Gastroesophageal sphincter (tissue), 4 donors: ENCODE measurements at regions not wholly inside any gene's neighbourhood (a gene's known extent, or its start where the extent isn't known, plus 50 kb on each side); places are given as distances from the start of the nearest gene placed in this dataset.
A peak's percentile ranks its signal among the peaks of the same experiment; 100 is the strongest.

Experiments
- ATAC-seq: fragments of 150-250 bp; one replicate; pipeline ENCODE4 v1.9.1; 2016; ENCODE audit warnings: mild to moderate bottlenecking, moderate library complexity
- H3K27ac ChIP-seq, 4 donors: fragments of 200-600 bp; sonication (generic) in 3 of 4; 1 replicate in 3 of 4; 2 replicates in 1 of 4; pipeline ENCODE4 v1.5.1; 2016 to 2019
- H3K27me3 ChIP-seq: fragments of 200-600 bp; sonication (generic); one replicate; pipeline ENCODE4 v1.5.1; 2019
- H3K36me3 ChIP-seq, 2 donors: fragments of 200-600 bp; sonication (generic); one replicate each; pipeline ENCODE4 v1.5.1; 2019; ENCODE audit warnings: control low read depth in 1 of 2
- H3K4me1 ChIP-seq, 3 donors: fragments of 200-600 bp; sonication (generic); 1 replicate in 2 of 3; 2 replicates in 1 of 3; pipeline ENCODE4 v1.5.1; 2016 to 2019; ENCODE audit warnings: control low read depth in 2 of 3
- H3K4me3 ChIP-seq, 2 donors: fragments of 200-600 bp; sonication (generic); one replicate each; pipeline ENCODE4 v1.5.1; 2019; ENCODE audit warnings: mild to moderate bottlenecking in 1 of 2, moderate library complexity in 1 of 2
- H3K9me3 ChIP-seq, 3 donors: fragments of 200-600 bp; sonication (generic); one replicate each; pipeline ENCODE4 v1.5.1; 2017 to 2019; ENCODE audit warnings: control low read depth in 2 of 3
- EP300 ChIP-seq: sonication (generic); formaldehyde crosslinking; IDR thresholded peaks from one replicate; pipeline ENCODE4 v1.6.1; 2017; ENCODE audit warnings: antibody characterized with exemption, mild to moderate bottlenecking
- POLR2A ChIP-seq, 2 donors: fragments of 450-650 bp; IDR thresholded peaks; one replicate each; pipeline ENCODE4 v1.6.1; 2017; ENCODE audit warnings: antibody characterized with exemption in 2 of 2, mild to moderate bottlenecking in 2 of 2, moderate library complexity in 1 of 2
- POLR2AphosphoS5 ChIP-seq: sonication (generic); formaldehyde crosslinking; IDR thresholded peaks from one replicate; pipeline ENCODE4 v1.6.1; 2017; ENCODE audit warnings: antibody characterized with exemption
- WGBS, 2 donors: methylation state at CpG; one replicate each; pipeline ENCODE4 v1.1.5; 2018; ENCODE audit warnings: low coverage in 1 of 2; 5-methylcytosine and 5-hydroxymethylcytosine counted together
- TF ChIP-seq, protein P1 (sequence below), 4 experiments: fragments of 200-600 bp in 2 of 4; fragments of 450-650 bp in 2 of 4; sonication (generic) in 1 of 4; IDR thresholded peaks; one replicate each; pipeline ENCODE4 v1.5.1; 2017 to 2019; ENCODE audit warnings: antibody characterized with exemption in 4 of 4, mild to moderate bottlenecking in 2 of 4, moderate library complexity in 2 of 4

DNA sequence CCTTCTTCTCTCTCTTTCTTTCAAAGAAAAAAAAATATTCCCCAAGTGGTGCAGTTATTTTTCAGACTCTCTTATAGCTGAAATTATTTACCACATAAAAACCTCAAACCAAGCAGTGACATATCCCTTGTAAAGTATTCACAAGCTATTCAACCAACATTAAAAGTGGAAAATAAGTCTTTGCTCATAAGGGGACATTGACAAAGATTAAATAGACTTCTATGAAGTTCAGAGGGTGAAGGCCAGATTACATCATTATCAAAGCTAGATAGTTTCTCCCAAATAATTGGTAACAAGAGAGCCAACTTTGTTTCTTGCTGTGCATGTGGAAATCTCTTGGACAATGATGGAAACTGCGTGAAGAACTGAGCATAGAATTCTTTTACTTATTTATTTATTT lies 379.8 kb upstream of the RSPO3 start:
- peaks cover 10 to 24% (median 12%) of the 10 kb centered on the region in 3 donors for H3K4me1 ChIP-seq
- H3K27ac ChIP-seq: peak overlapping the region in 3 of 4 donors; percentile 43 to 61 (median 50)
- ATAC-seq: no peak
- 17 to 43% methylated on average over 1 of the region's 1 CpG for WGBS, 2 donors
- TF ChIP-seq POLR2A (IDR thresholded peaks at IDR 0.05) (no peak), EP300 (no peak), POLR2AphosphoS5 (no peak)
- TF ChIP-seq, protein P1, sequence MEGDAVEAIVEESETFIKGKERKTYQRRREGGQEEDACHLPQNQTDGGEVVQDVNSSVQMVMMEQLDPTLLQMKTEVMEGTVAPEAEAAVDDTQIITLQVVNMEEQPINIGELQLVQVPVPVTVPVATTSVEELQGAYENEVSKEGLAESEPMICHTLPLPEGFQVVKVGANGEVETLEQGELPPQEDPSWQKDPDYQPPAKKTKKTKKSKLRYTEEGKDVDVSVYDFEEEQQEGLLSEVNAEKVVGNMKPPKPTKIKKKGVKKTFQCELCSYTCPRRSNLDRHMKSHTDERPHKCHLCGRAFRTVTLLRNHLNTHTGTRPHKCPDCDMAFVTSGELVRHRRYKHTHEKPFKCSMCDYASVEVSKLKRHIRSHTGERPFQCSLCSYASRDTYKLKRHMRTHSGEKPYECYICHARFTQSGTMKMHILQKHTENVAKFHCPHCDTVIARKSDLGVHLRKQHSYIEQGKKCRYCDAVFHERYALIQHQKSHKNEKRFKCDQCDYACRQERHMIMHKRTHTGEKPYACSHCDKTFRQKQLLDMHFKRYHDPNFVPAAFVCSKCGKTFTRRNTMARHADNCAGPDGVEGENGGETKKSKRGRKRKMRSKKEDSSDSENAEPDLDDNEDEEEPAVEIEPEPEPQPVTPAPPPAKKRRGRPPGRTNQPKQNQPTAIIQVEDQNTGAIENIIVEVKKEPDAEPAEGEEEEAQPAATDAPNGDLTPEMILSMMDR (IDR thresholded peaks at IDR 0.05): no peak
- H3K27me3 ChIP-seq: no peaks in the 10 kb centered on the region
- no peaks in the 10 kb centered on the region for H3K36me3 ChIP-seq
- no peaks in the 10 kb centered on the region for H3K9me3 ChIP-seq
- no peak overlapping the region for H3K4me3 ChIP-seq

DNA sequence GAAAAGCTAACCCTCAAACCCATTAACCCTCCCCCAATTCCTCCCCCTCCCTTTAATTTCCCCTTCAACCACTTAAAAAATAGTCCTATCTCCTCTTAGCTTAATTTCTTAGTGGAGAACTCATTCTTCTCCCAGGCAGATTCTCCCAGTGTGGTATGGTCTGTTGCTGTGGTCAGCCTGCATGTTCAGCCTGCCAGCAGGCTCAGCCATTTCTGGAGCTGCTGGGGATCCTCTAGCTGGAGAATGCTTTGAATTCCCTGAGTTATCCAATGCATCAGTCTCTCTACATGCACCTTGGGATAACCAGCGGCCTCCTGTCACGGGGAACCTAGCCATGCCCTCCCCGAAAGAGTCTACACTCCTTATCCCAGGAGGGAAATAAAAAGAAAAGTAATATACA lies 375.4 kb upstream of the RSPO3 start:
- peaks cover 6 to 14% (median 7%) of the 10 kb centered on the region in 3 donors for H3K4me1 ChIP-seq
- WGBS, 2 donors: 91 to 100% methylated on average over 3 of the region's 3 CpGs
- no peaks in the 10 kb centered on the region for H3K27me3 ChIP-seq
- ATAC-seq: no peak
- no peaks in the 10 kb centered on the region for H3K36me3 ChIP-seq
- H3K9me3 ChIP-seq: no peaks in the 10 kb centered on the region
- H3K27ac ChIP-seq: no peak overlapping the region
- H3K4me3 ChIP-seq: no peak overlapping the region
- TF ChIP-seq EP300: no peak
- TF ChIP-seq, protein P1 (IDR thresholded peaks at IDR 0.05): no peak
- no peak for TF ChIP-seq POLR2AphosphoS5
- TF ChIP-seq POLR2A (IDR thresholded peaks at IDR 0.05): no peak

DNA sequence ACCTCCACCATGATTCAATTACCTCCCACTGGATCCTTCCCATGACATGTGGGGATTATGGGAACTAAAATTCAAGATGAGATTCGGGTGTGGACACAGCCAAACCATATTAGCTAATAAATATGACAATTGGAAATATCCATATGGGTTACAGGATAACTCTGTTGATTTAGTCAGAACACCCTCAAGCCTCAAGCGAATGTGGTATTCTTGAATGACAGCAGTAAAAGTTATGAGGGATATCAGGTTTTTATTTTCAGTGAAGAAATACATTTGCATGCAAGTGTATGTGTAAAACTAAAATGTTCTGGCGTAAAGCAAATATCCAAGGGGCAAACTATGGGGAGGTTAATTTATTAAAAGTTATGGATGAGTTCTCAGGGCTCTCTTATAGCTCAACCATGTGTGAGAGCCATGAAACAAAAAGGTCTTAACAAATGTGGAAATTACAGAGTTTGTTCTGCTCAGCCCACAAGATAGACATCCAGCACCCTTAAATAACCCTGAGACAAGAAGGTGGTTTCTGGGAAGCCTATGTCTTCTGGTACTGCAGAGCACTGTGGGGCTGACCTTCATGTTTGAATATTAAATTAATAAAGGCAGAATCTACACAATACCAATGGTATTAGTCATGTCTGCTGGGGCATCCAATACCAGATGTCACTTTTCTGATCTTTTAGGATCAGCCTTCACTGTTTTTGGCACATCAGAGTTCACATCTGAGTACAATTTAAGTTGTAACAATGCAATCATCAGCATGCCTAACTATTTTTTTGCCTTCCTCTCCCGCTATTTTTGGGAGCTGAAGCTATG lies 370.5 kb upstream of the RSPO3 start:
- 79 to 88% methylated on average over 2 to 3 of the region's 4 CpGs for WGBS, 2 donors

DNA sequence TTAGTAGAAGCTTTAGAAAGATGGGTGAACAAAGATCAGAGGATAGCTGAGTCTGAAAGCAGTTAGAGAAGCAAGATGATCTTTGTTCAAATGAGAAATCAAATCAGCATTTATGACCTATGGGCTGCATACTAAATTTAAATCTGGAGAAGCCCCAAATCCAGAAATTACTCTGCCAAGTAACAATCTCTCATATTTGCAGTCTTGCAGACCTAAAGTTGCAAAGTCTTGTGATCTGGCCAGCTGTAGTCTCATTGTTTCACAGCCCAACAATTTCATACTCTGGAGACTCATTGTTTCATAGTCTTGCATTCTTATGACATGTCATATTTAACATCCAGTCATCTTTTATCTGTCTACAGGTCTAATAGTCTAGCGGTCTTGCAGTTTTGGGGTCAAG lies 364.9 kb upstream of the RSPO3 start:
- H3K27me3 ChIP-seq: no peaks in the 10 kb centered on the region
- H3K4me1 ChIP-seq: peaks cover 0 to 5% (median 2%) of the 10 kb centered on the region in 3 donors
- no peak for ATAC-seq
- no peak overlapping the region for H3K27ac ChIP-seq
- 22 to 67% methylated on average over 1 of the region's 1 CpG for WGBS, 2 donors
- no peaks in the 10 kb centered on the region for H3K36me3 ChIP-seq
- no peaks in the 10 kb centered on the region for H3K9me3 ChIP-seq
- TF ChIP-seq EP300 (no peak), POLR2AphosphoS5 (no peak), POLR2A (IDR thresholded peaks at IDR 0.05) (no peak)
- TF ChIP-seq, protein P1 (IDR thresholded peaks at IDR 0.05): no peak
- no peak overlapping the region for H3K4me3 ChIP-seq

More for the DNA sequence above, 370.5 kb upstream of the RSPO3 start:
- H3K27ac ChIP-seq: no peak overlapping the region
- no peaks in the 10 kb centered on the region for H3K36me3 ChIP-seq
- TF ChIP-seq, protein P1 (IDR thresholded peaks at IDR 0.05): no peak
- TF ChIP-seq EP300 (no peak), POLR2A (IDR thresholded peaks at IDR 0.05) (no peak), POLR2AphosphoS5 (no peak)
- ATAC-seq: no peak
- no peaks in the 10 kb centered on the region for H3K27me3 ChIP-seq
- H3K4me3 ChIP-seq: no peak overlapping the region
- peaks cover 0 to 6% (median 5%) of the 10 kb centered on the region in 3 donors for H3K4me1 ChIP-seq
- no peaks in the 10 kb centered on the region for H3K9me3 ChIP-seq

DNA sequence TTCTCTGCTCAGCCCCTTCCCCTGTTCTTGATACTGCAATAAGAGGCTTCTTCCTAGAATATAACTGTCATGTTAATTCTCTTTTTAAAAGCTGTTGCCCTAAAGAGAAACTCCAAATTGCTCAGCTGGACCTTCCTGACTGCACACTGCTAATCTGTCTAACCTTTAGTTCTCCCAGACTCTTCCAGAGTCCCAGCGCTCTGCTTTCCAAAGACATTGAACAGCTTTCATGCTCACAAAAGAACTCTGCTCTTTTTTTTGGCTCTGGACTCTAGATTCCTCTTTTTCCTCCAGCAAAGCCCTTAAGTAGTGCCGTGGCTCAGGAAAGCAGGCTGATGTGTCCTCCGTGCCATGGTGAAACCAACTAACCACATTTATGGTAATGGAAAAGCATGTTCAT lies 356.6 kb upstream of the RSPO3 start:
- ATAC-seq: no peak
- Histone ChIP-seq H3K4me3 (no peak overlapping the region), H3K27me3 (no peaks in the 10 kb centered on the region), H3K9me3 (no peaks in the 10 kb centered on the region), H3K36me3 (no peaks in the 10 kb centered on the region), H3K4me1 (peaks cover 17 to 57% (median 29%) of the 10 kb centered on the region in 3 donors), H3K27ac (peak overlapping the region; percentile 48 to 86 (median 83))
- WGBS, 2 donors: 19 to 43% methylated on average over 3 of the region's 3 CpGs
- TF ChIP-seq, protein P1 (IDR thresholded peaks at IDR 0.05): no peak
- no peak for TF ChIP-seq POLR2AphosphoS5
- TF ChIP-seq POLR2A (IDR thresholded peaks at IDR 0.05): no peak
- TF ChIP-seq EP300: no peak
